Lower leg skin (tissue), 3 donors: ENCODE measurements at regions not wholly inside any gene's neighbourhood (a gene's known extent, or its start where the extent isn't known, plus 50 kb on each side); places are given as distances from the start of the nearest gene placed in this dataset.

Source experiments
- POLR2A ChIP-seq, 2 donors: fragments of 450-650 bp; IDR thresholded peaks; one replicate each; pipeline ENCODE4 v1.6.1; 2016 to 2017; ENCODE audit warnings: antibody characterized with exemption in 2 of 2, mild to moderate bottlenecking in 1 of 2, moderate library complexity in 1 of 2
- TF ChIP-seq, protein P1 (sequence below), 3 donors: fragments of 450-650 bp; IDR thresholded peaks; one replicate each; pipeline ENCODE4 v1.5.1; 2016; ENCODE audit warnings: antibody characterized with exemption in 3 of 3, mild to moderate bottlenecking in 3 of 3, moderate library complexity in 2 of 3

- TF ChIP-seq, protein P1, sequence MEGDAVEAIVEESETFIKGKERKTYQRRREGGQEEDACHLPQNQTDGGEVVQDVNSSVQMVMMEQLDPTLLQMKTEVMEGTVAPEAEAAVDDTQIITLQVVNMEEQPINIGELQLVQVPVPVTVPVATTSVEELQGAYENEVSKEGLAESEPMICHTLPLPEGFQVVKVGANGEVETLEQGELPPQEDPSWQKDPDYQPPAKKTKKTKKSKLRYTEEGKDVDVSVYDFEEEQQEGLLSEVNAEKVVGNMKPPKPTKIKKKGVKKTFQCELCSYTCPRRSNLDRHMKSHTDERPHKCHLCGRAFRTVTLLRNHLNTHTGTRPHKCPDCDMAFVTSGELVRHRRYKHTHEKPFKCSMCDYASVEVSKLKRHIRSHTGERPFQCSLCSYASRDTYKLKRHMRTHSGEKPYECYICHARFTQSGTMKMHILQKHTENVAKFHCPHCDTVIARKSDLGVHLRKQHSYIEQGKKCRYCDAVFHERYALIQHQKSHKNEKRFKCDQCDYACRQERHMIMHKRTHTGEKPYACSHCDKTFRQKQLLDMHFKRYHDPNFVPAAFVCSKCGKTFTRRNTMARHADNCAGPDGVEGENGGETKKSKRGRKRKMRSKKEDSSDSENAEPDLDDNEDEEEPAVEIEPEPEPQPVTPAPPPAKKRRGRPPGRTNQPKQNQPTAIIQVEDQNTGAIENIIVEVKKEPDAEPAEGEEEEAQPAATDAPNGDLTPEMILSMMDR (IDR thresholded peaks at IDR 0.05), result no peak
- TF ChIP-seq POLR2A (IDR thresholded peaks at IDR 0.05), result no peak
Measured at GRCh38 chr5:43851741-43852140, 248.8 kb downstream of the NNT start.
